ENCODE measurements at regions not wholly inside any gene's neighbourhood (a gene's known extent, or its start where the extent isn't known, plus 50 kb on each side); places are given as distances from the start of the nearest gene placed in this dataset.

- intact Hi-C loops (cut with DNase I) = no loop called here
- Histone ChIP-seq H3K9me3 (no peaks in the 10 kb centered on the region), H3K4me1 (no peaks in the 10 kb centered on the region), H3K36me3 (no peaks in the 10 kb centered on the region), H3K27me3 (no peaks in the 10 kb centered on the region), H3K4me3 (no peak overlapping the region), H3K27ac (no peak overlapping the region)
- DNase-seq = no peak
- no peak for TF ChIP-seq POLR2A (IDR thresholded peaks at IDR 0.05)
- TF ChIP-seq CTCF (IDR thresholded peaks at IDR 0.05) = no peak
- WGBS, 2 donors = 76% methylated on average over 5 of the region's 5 CpGs
Measured at GRCh38 chr14:38705220-38705619, 397.8 kb downstream of the SEC23A start.

GRCh38 chr14:38704220-38704619 lies 398.8 kb downstream of the SEC23A start:
- no peak overlapping the region for H3K27ac ChIP-seq
- H3K27me3 ChIP-seq = no peaks in the 10 kb centered on the region
- 86 to 87% methylated on average over 1 of the region's 1 CpG for WGBS, 2 donors
- intact Hi-C loops (cut with DNase I) = no loop called here
- TF ChIP-seq CTCF (IDR thresholded peaks at IDR 0.05) = no peak
- no peak for TF ChIP-seq POLR2A (IDR thresholded peaks at IDR 0.05)
- H3K4me3 ChIP-seq = no peak overlapping the region
- H3K9me3 ChIP-seq = no peaks in the 10 kb centered on the region
- H3K36me3 ChIP-seq = no peaks in the 10 kb centered on the region
- H3K4me1 ChIP-seq = no peaks in the 10 kb centered on the region
- DNase-seq = no peak

GRCh38 chr14:38696925-38697324 lies 406.1 kb downstream of the SEC23A start:
- Histone ChIP-seq H3K27ac (no peak overlapping the region), H3K9me3 (no peaks in the 10 kb centered on the region), H3K27me3 (no peaks in the 10 kb centered on the region), H3K4me3 (no peak overlapping the region), H3K4me1 (no peaks in the 10 kb centered on the region), H3K36me3 (no peaks in the 10 kb centered on the region)
- no peak for DNase-seq
- TF ChIP-seq CTCF (IDR thresholded peaks at IDR 0.05) (no peak), POLR2A (IDR thresholded peaks at IDR 0.05) (no peak)
- 64 to 73% methylated on average over 3 of the region's 3 CpGs for WGBS, 2 donors
- intact Hi-C loops (cut with DNase I) = no loop called here

- 58 to 91% methylated on average over 2 of the region's 2 CpGs for WGBS, 2 donors
- H3K9me3 ChIP-seq = no peaks in the 10 kb centered on the region
- H3K27ac ChIP-seq = no peak overlapping the region
- intact Hi-C loops (cut with DNase I) = no loop called here
- H3K27me3 ChIP-seq = no peaks in the 10 kb centered on the region
- H3K4me1 ChIP-seq = no peaks in the 10 kb centered on the region
- H3K36me3 ChIP-seq = no peaks in the 10 kb centered on the region
- TF ChIP-seq CTCF (IDR thresholded peaks at IDR 0.05) = no peak
- no peak overlapping the region for H3K4me3 ChIP-seq
- DNase-seq = no peak
Measured at GRCh38 chr14:38693423-38693822, 409.6 kb downstream of the SEC23A start.

- intact Hi-C loops (cut with DNase I) = no loop called here
- no peak for TF ChIP-seq POLR2A (IDR thresholded peaks at IDR 0.05)
- TF ChIP-seq CTCF (IDR thresholded peaks at IDR 0.05) = no peak
Measured at GRCh38 chr14:38669027-38669426, 413.1 kb upstream of the CLEC14A start.

More at GRCh38 chr14:38669027-38669426, 413.1 kb upstream of the CLEC14A start:
- Histone ChIP-seq H3K4me3 (no peak overlapping the region), H3K27me3 (no peaks in the 10 kb centered on the region), H3K36me3 (no peaks in the 10 kb centered on the region), H3K27ac (no peak overlapping the region), H3K9me3 (no peaks in the 10 kb centered on the region), H3K4me1 (no peaks in the 10 kb centered on the region)
- no peak for DNase-seq
- 59 to 64% methylated on average over 3 of the region's 3 CpGs for WGBS, 2 donors
